ENCODE measurements at regions not wholly inside any gene's neighbourhood (a gene's known extent, or its start where the extent isn't known, plus 50 kb on each side); places are given as distances from the start of the nearest gene placed in this dataset.

GRCh38 chr11:15622231-15622890 is 507.6 kb downstream of the INSC start:
- no peak for DNase-seq (ENCODE audit: low read depth)

GRCh38 chr11:15624701-15625100 is 510.0 kb downstream of the INSC start:
- no peak for DNase-seq (ENCODE audit: low read depth)

GRCh38 chr11:15625691-15626090 is 511.0 kb downstream of the INSC start:
- DNase-seq (ENCODE audit: low read depth) = no peak

GRCh38 chr11:15627560-15627959 is 512.8 kb downstream of the INSC start:
- DNase-seq (ENCODE audit: low read depth) = no peak

- no peak for DNase-seq (ENCODE audit: low read depth)
Measured at GRCh38 chr11:15629690-15630321, 515.1 kb downstream of the INSC start.

- no peak for DNase-seq (ENCODE audit: low read depth)
Measured at GRCh38 chr11:15630896-15631295, 516.2 kb downstream of the INSC start.

GRCh38 chr11:15635521-15635920 is 520.8 kb downstream of the INSC start:
- no peak for DNase-seq (ENCODE audit: low read depth)

- DNase-seq (ENCODE audit: low read depth) = no peak
Measured at GRCh38 chr11:15636521-15637089, 521.9 kb downstream of the INSC start.

- no peak for DNase-seq (ENCODE audit: low read depth)
Measured at GRCh38 chr11:15638386-15638787, 523.7 kb downstream of the INSC start.

GRCh38 chr11:15640318-15640717 is 525.6 kb downstream of the INSC start:
- no peak for DNase-seq (ENCODE audit: low read depth)

- DNase-seq (ENCODE audit: low read depth) = no peak
Measured at GRCh38 chr11:15641271-15642045, 526.7 kb downstream of the INSC start.

- no peak for DNase-seq (ENCODE audit: low read depth)
Measured at GRCh38 chr11:15645201-15645600, 530.5 kb downstream of the INSC start.

GRCh38 chr11:15649371-15650104 is 534.8 kb downstream of the INSC start:
- no peak for DNase-seq (ENCODE audit: low read depth)

GRCh38 chr11:15650105-15650938 is 535.6 kb downstream of the INSC start:
- DNase-seq (ENCODE audit: low read depth) = peak; percentile 87

- DNase-seq (ENCODE audit: low read depth) = no peak
Measured at GRCh38 chr11:15651033-15651432, 536.3 kb downstream of the INSC start.

GRCh38 chr11:15651816-15652215 is 537.1 kb downstream of the INSC start:
- DNase-seq (ENCODE audit: low read depth) = no peak

- DNase-seq (ENCODE audit: low read depth) = no peak
Measured at GRCh38 chr11:15653191-15653710, 538.5 kb downstream of the INSC start.

GRCh38 chr11:15654451-15654850 is 539.7 kb downstream of the INSC start:
- no peak for DNase-seq (ENCODE audit: low read depth)

- no peak for DNase-seq (ENCODE audit: low read depth)
Measured at GRCh38 chr11:15655552-15655951, 540.8 kb downstream of the INSC start.

GRCh38 chr11:15657264-15657663 is 542.5 kb downstream of the INSC start:
- no peak for DNase-seq (ENCODE audit: low read depth)

- no peak for DNase-seq (ENCODE audit: low read depth)
Measured at GRCh38 chr11:15660496-15660895, 545.8 kb downstream of the INSC start.
